HUDEP-2 (cell line): ENCODE measurements at regions not wholly inside any gene's neighbourhood (a gene's known extent, or its start where the extent isn't known, plus 50 kb on each side); places are given as distances from the start of the nearest gene placed in this dataset.

ENCODE experiments used
- DNase-seq, 76 experiments: peaks; one replicate each; lab custom pipeline; 2025; ENCODE audit not compliant: unreplicated experiment in 76 of 76; lab: John Stamatoyannopoulos, UW

DNA sequence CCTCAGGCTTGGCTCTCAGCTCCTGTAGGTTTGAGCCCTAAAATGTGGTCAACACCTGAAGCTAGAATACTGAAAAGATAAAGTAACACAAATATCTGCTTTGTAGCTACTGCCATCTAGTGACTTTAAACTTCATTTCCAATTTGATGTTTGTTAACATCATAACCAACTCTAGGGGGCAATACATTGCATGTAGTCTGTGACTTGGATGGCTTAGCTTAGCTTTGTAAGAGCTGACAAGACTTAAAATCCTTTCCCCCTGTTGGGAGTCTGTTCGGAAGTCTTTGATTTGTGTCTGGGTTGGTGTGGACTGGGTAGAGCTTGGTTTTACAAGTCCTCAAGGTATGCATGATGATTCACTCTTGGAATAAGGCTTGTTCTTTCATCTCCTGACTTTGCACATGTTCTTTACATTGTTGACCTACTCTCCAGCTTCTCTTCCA lies 51.7 kb downstream of the SCN11A start:
- peak in 29 of 76 experiments; percentile 6 to 61 (median 33) for DNase-seq

DNA sequence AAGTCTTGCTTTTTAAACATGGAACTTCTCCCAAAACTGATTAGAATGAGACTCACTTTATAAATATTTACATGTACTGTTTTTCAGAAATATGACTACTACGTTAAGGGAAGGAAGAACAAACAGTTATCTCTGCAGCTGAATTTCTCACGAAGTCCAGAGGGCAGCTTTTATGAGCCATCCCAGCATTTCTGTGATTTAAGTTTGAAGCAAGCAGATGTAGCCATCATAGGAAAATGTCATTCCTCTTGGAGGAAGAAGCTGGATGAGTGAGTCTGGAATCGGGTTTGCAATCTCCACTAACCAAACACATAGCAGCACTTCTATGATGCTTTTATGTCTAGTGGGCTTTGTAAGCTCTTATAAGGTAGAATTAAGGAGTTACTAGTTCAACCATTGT lies 53.7 kb downstream of the SCN11A start:
- no peak for DNase-seq

DNA sequence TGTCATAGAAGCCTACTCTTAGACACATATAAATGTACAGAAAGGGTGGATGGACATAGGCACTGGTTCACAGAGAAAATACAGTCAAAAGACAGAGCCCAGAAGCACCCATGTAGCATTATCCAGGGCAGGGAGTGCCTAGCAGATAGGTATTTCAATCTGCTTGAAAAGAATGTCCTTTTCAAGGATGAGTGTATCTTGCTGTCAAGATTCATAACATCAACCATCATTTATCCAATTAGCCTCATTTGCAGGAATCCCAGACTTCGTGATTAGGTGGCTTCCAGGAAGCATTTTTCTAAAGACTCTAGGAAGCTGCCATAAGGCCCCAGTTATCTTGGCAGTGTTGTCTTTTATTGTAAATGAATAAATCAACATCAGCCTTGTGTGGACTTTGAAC lies 55.6 kb downstream of the SCN11A start:
- DNase-seq, result no peak

DNA sequence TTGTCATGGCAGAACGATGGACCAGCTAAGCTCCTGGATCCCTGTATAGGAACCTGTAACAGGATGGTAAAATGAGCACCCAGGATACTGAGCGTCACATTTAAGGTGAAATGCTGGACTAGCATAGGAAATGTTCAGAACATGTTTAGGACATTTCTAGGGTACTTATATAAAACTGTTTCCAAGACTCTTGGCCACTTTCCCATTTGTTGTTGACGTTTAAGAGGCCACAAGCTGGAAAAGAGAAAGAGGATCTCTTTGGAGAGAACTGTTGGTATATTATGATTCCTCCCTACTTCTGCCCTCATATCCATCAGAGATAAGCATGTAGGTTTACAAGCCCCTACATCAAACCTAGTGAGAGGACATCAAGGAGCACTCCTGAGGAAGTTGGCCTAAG lies 57.5 kb downstream of the SCN11A start:
- no peak for DNase-seq

GRCh38 chr3:38992117-38992760 lies 59.5 kb downstream of the SCN11A start:
- no peak for DNase-seq

GRCh38 chr3:38990621-38991020 lies 61.1 kb downstream of the SCN11A start:
- DNase-seq, result no peak

- DNase-seq, result no peak
Measured at GRCh38 chr3:38989917-38990510, 61.7 kb downstream of the SCN11A start.

GRCh38 chr3:38988955-38989354 lies 62.8 kb downstream of the SCN11A start:
- no peak for DNase-seq

DNA sequence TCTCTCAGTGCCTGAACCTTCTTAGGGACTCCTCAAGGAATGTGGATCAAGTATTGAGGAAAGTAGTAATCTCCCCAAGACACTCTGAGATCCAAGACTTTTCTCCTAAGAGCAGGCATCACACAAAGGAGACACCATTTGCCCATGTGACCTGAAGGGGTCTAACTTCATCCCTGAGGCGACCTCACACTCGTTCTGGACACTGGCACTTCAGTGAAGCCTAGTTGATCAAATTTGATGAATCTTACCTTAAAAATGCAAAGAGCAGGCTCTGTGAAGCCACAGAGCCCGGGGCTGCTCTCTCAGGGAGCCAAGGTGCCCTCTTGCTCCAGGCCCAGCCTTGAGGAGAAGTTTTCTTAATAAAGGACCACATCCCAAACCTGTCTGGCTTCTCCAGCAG lies 64.3 kb downstream of the SCN11A start:
- DNase-seq, result no peak

DNA sequence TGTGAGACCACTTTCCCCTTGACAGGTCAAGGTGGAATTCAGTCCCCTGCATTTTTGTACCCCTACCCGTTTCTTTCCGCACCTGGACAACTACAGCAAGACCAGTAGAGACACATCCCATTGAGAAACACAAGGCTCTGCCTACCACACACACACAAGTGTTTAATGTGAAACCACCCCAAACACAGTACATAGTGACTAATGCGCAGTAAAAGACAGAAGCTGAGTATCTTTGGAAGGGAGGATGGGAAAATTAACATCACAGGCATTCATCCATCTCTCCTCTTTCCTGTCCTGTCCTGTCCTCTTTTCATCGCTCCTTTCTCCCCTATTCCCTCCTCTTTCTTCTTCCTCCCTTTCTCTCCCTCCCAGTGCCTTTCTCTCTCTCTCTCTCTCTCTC lies 64.8 kb downstream of the SCN11A start:
- no peak for DNase-seq

DNA sequence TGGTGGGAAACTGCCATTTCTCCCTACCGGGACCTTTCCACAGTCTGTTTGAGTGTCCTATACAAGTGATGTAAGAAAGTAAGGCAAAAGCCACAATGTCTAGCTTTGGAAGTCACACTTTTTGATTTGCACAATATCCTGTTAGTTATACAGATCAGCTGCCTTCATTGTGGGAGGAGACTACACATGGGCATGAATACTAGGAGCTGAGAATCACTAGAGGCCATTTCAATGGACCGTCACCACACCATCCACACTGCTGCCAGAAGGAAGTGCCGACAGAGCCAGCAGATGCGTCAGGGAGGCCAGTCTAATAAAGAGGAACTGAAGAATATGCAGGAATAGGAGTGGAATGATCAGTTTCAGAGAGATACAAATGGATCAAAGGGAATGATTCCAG lies 65.8 kb downstream of the SCN11A start:
- no peak for DNase-seq

GRCh38 chr3:38985581-38985980 lies 66.2 kb downstream of the SCN11A start:
- DNase-seq, result no peak

DNA sequence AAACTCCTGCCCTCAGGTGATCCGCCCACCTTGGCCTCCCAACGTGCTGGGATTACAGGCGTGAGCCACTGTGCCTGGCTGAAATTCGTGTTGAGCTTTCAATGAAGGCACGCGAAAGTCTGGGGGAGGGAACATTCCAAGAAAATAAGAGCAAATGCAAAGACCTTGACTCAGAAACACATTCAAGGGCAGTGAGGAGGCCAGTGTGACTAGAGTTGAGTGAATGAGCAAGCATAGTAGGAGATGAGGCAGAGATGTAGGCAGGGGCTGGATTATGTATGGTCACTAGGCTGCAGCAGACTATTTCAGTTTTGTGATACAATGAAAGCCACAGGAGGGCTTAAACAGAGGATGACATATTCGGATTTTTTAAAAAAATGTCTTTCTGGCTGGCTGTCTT lies 67.0 kb downstream of the SCN11A start:
- no peak for DNase-seq

GRCh38 chr3:38984110-38984509 lies 67.6 kb downstream of the SCN11A start:
- no peak for DNase-seq

DNA sequence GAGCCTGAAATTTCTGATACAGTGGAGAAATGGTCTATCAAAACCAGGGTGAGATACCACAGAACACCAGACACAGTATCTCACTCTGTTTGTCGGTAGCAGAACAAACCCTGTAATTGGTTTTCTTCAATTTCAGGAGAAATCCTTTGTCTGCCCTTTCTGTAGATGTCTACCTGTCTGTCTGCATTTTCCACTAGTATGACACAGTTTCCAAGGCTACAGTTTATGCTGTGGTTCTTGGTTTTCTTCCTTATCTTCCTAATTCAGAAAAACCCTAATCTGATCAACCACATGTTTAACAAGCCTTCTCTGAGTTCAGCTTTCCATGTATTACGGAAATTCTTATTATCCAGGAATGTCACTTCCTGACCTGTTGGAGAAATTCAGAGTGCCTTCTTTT lies 70.8 kb downstream of the SCN11A start:
- peak in 2 of 76 experiments; percentile 3 to 8 for DNase-seq

GRCh38 chr3:38978729-38979128 lies 73.0 kb downstream of the SCN11A start:
- DNase-seq, result no peak

- no peak for DNase-seq
Measured at GRCh38 chr3:38970851-38971638, 80.7 kb downstream of the SCN11A start.

- no peak for DNase-seq
Measured at GRCh38 chr3:38969317-38970235, 82.2 kb downstream of the SCN11A start.

GRCh38 chr3:38968891-38969290 lies 82.9 kb downstream of the SCN11A start:
- DNase-seq, result no peak

DNA sequence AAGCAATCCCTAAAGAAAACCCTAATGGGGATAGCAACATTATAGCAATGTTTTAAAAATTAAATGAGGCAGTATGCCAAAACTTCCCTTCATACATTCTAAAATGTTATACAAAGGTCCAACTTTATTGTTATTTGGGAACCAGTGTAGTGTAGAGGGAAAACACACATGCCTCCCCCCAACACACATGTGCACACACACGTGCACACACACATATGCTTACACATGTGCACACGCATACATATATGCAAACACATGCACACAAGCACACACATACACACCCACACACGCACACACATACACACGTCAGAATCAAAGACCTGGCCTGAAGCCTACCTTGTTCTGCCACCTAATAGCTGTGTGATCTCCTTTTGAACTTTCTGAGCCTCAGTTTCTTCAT lies 83.3 kb downstream of the SCN11A start:
- DNase-seq, result no peak

GRCh38 chr3:38967693-38967989 lies 84.1 kb downstream of the SCN11A start:
- DNase-seq, result no peak
